Prostate gland (tissue), 2 donors: ENCODE measurements at regions not wholly inside any gene's neighbourhood (a gene's known extent, or its start where the extent isn't known, plus 50 kb on each side); places are given as distances from the start of the nearest gene placed in this dataset.

ENCODE experiments used
- DNase-seq: peaks from one replicate; pipeline ENCODE4 v3.0.0-alpha.2; 2019; ENCODE audit warnings: low spot score
- H3K27ac ChIP-seq, 2 donors: fragments of 200-600 bp; sonication (generic); 2 replicates each; pipeline ENCODE4 v1.5.1; 2017 to 2019
- H3K27me3 ChIP-seq: fragments of 200-600 bp; sonication (generic); replicated peaks from 2 replicates; pipeline ENCODE4 v1.5.1; 2019; ENCODE audit not compliant: insufficient read depth
- H3K36me3 ChIP-seq, 2 donors: fragments of 200-600 bp; sonication (generic); 1 replicate in 1 of 2; 2 replicates in 1 of 2; pipeline versions ENCODE4 v1.5.1 to v1.8.1; 2017 to 2019
- H3K4me1 ChIP-seq: fragments of 200-600 bp; sonication (generic); replicated peaks from 2 replicates; pipeline ENCODE4 v1.5.1; 2019
- H3K4me3 ChIP-seq, 2 donors: fragments of 200-600 bp; sonication (generic); 2 replicates each; pipeline ENCODE4 v1.5.1; 2017 to 2019
- H3K9me3 ChIP-seq: fragments of 200-600 bp; sonication (generic); 2 replicates; pipeline ENCODE4 v1.5.1; 2017
- POLR2A ChIP-seq: fragments of 450-650 bp; IDR thresholded peaks from one replicate; pipeline ENCODE4 v1.6.1; 2016; ENCODE audit warnings: antibody characterized with exemption, mild to moderate bottlenecking
- POLR2AphosphoS5 ChIP-seq: sonication (generic); formaldehyde crosslinking; IDR thresholded peaks from one replicate; pipeline ENCODE4 v1.6.1; 2017; ENCODE audit warnings: antibody characterized with exemption
- WGBS: methylation state at CpG from one replicate; pipeline ENCODE4 v1.1.5; 2018; 5-methylcytosine and 5-hydroxymethylcytosine counted together
- intact Hi-C: fragments of 100-400 bp; cut with DNase I; formaldehyde crosslinking; loops from one replicate; pipeline ENCODE4 v1.14.2; 2022
- TF ChIP-seq, protein P1 (sequence below), 4 experiments: fragments of 200-600 bp in 2 of 4; fragments of 450-650 bp in 2 of 4; sonication (generic) in 2 of 4; IDR thresholded peaks; 1 replicate in 3 of 4; 2 replicates in 1 of 4; pipeline ENCODE4 v1.5.1; 2016 to 2019; ENCODE audit warnings: antibody characterized with exemption in 4 of 4, mild to moderate bottlenecking in 2 of 4, moderate library complexity in 2 of 4

DNA sequence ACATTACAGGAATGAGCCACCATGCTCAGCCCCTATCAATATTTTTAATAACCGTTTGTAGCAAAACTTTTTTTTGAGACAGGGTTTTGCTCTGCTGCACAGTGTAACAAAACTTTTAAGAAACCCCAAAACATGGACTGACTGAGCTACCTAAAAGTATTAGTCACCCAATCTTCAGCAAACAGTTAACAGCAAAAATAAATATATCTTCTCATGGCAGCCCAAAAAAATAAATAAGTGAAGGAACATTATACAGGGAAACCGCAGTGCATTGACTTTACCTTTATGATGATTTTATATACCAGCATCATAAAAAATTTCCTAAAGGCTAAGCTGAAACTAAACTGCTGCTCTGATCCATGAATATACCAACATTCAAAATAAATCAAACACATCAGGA is 424.6 kb downstream of the METTL4 start:
- Histone ChIP-seq H3K27me3 (no peaks in the 10 kb centered on the region), H3K9me3 (no peaks in the 10 kb centered on the region), H3K4me1 (no peaks in the 10 kb centered on the region), H3K36me3 (no peaks in the 10 kb centered on the region), H3K4me3 (no peak overlapping the region), H3K27ac (no peak overlapping the region)
- TF ChIP-seq, protein P1, sequence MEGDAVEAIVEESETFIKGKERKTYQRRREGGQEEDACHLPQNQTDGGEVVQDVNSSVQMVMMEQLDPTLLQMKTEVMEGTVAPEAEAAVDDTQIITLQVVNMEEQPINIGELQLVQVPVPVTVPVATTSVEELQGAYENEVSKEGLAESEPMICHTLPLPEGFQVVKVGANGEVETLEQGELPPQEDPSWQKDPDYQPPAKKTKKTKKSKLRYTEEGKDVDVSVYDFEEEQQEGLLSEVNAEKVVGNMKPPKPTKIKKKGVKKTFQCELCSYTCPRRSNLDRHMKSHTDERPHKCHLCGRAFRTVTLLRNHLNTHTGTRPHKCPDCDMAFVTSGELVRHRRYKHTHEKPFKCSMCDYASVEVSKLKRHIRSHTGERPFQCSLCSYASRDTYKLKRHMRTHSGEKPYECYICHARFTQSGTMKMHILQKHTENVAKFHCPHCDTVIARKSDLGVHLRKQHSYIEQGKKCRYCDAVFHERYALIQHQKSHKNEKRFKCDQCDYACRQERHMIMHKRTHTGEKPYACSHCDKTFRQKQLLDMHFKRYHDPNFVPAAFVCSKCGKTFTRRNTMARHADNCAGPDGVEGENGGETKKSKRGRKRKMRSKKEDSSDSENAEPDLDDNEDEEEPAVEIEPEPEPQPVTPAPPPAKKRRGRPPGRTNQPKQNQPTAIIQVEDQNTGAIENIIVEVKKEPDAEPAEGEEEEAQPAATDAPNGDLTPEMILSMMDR (IDR thresholded peaks at IDR 0.05), result no peak
- TF ChIP-seq POLR2AphosphoS5, result no peak
- TF ChIP-seq POLR2A, result no peak
- WGBS, result 58% methylated on average over 2 of the region's 2 CpGs
- intact Hi-C loops, result no loop called here
- no peak for DNase-seq

DNA sequence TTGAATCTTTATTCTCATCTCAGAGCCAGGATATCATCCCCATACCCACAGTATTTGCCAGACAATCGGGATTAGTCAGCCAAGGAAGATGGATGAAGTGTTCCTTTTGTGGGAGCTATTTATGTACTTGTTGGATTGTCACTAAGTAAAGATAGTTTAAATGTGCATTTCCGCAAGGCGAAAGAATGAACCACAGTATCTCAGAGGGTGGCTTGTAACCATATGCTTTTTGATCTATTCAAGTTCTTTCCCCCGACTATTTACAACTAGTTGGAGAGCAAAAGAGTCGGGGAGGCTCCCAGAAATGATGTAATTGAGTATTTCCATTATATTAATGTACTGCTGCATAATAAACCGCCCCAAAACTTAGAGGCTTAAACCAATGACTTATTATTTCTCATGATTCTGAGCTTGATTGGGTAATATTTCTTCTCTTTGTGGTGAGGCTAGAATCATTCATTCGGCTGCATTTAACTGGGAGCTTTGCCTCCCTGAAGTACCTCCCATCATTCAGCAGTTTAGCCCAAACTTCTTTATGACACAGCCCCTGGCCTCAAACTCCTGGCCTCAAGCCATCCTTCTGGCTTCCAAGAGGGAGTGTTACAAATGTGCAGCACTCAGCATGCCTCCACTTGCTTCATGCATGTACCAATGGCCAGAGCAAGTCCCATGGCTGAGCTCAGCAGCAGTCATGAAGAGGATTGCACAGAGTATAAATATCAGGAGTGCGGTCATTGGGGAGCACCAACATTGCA is 423.7 kb downstream of the METTL4 start:
- intact Hi-C loops, result no loop called here
- peak; percentile 59 for DNase-seq
- WGBS, result 30% methylated on average over 8 of the region's 8 CpGs
- Histone ChIP-seq H3K9me3 (no peaks in the 10 kb centered on the region), H3K27me3 (no peaks in the 10 kb centered on the region), H3K36me3 (no peaks in the 10 kb centered on the region), H3K4me3 (no peak overlapping the region), H3K27ac (no peak overlapping the region), H3K4me1 (no peaks in the 10 kb centered on the region)
- TF ChIP-seq, protein P1 (IDR thresholded peaks at IDR 0.05), result no peak
- TF ChIP-seq POLR2A, result no peak

DNA sequence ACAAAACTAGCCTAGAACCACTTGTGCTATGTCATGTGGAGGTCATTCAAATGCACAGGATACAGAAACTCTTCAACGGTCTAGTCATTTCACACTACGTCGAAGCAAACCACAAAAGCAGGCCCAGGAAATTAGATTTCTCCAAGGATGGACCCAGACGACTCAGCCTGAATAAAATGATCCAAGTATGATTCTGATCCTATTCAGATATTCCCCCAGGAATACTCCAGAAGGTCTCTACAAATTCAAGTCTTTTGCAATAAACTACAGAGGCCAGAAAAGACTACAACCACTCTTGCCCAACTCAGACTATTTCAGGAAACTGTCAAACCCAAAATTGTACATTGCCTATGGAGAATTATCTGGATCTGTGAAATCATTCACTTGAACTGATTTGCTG is 422.5 kb downstream of the METTL4 start:
- H3K27me3 ChIP-seq, result no peaks in the 10 kb centered on the region
- no peaks in the 10 kb centered on the region for H3K9me3 ChIP-seq
- no peak for TF ChIP-seq POLR2A
- TF ChIP-seq, protein P1 (IDR thresholded peaks at IDR 0.05), result no peak
- TF ChIP-seq POLR2AphosphoS5, result no peak
- WGBS, result 92% methylated on average over 4 of the region's 4 CpGs
- intact Hi-C loops, result no loop called here
- H3K4me3 ChIP-seq, result no peak overlapping the region
- H3K4me1 ChIP-seq, result no peaks in the 10 kb centered on the region
- H3K27ac ChIP-seq, result no peak overlapping the region
- no peak for DNase-seq
- H3K36me3 ChIP-seq, result no peaks in the 10 kb centered on the region

DNA sequence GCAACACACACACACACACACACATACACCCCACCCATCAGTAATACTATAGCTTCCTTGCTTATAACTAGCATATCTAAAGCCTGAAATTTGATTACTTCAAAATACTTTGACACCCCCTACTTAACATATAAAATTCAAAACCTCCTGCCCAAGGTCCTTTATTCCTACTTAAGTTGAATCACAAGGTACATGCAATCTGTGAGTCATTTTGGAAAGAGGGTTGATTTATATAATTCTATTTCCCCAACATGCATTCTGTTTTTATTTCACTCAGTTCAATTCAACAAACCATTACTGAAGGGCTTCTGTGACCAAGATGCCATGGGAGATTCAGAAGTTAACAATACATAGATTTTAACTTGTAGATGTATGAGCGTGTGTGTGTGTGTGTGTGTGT is 420.7 kb downstream of the METTL4 start:
- no peaks in the 10 kb centered on the region for H3K27me3 ChIP-seq
- no peaks in the 10 kb centered on the region for H3K4me1 ChIP-seq
- no peak overlapping the region for H3K27ac ChIP-seq
- H3K4me3 ChIP-seq, result no peak overlapping the region
- 94% methylated on average over 1 of the region's 1 CpG for WGBS
- H3K36me3 ChIP-seq, result no peaks in the 10 kb centered on the region
- TF ChIP-seq POLR2AphosphoS5 (no peak), POLR2A (no peak)
- TF ChIP-seq, protein P1 (IDR thresholded peaks at IDR 0.05), result no peak
- no peaks in the 10 kb centered on the region for H3K9me3 ChIP-seq
- intact Hi-C loops, result no loop called here
- no peak for DNase-seq

DNA sequence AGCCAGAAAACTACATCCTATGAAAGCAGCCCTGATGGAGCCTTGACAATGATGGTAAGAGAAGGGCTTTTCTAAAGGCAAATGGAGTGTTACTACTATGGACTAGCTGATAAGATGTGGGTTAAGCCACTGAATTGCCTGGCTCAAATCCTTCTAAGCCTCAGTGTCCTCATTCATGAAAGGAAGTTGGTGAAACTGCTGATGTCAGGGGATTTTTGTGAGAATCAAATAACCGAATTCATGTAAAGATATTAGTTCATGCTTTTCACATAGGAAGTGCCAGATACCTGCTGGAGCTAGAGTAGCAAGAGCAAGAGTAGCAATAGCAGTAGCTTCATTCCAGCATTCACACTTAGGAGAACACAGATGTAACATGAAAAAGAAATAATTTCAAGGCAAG is 417.0 kb downstream of the METTL4 start:
- Histone ChIP-seq H3K27me3 (no peaks in the 10 kb centered on the region), H3K4me3 (no peak overlapping the region), H3K36me3 (no peaks in the 10 kb centered on the region), H3K4me1 (no peaks in the 10 kb centered on the region), H3K27ac (no peak overlapping the region), H3K9me3 (no peaks in the 10 kb centered on the region)
- intact Hi-C loops, result no loop called here
- DNase-seq, result no peak
- no peak for TF ChIP-seq POLR2A
- TF ChIP-seq POLR2AphosphoS5, result no peak
- TF ChIP-seq, protein P1 (IDR thresholded peaks at IDR 0.05), result no peak
- 79% methylated on average over 1 of the region's 1 CpG for WGBS
